ENCODE measurements at regions not wholly inside any gene's neighbourhood (a gene's known extent, or its start where the extent isn't known, plus 50 kb on each side); places are given as distances from the start of the nearest gene placed in this dataset.

DNA sequence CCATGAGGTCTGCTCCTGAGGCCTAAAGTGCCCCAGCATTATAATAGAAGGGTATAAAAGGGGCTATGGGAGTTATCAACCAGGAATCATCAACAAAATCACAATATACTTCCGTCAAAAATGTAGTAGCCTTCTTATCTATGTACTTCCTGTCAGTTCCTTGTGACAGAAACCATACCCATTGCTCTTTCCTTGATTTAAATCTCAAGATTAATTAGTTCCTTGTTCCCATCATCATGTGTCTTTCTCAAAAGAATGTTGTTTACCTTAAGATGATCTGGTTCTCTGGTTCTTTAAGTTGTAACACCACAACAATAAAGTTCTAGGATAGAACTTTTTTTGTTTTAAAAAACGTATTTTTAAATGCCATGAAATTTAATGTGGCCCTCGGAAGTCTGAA is 833.3 kb downstream of the LTN1 start:
- ChIA-PET POLR2A (no interaction called here), CTCF (no interaction called here)
- TF ChIP-seq, protein P1, sequence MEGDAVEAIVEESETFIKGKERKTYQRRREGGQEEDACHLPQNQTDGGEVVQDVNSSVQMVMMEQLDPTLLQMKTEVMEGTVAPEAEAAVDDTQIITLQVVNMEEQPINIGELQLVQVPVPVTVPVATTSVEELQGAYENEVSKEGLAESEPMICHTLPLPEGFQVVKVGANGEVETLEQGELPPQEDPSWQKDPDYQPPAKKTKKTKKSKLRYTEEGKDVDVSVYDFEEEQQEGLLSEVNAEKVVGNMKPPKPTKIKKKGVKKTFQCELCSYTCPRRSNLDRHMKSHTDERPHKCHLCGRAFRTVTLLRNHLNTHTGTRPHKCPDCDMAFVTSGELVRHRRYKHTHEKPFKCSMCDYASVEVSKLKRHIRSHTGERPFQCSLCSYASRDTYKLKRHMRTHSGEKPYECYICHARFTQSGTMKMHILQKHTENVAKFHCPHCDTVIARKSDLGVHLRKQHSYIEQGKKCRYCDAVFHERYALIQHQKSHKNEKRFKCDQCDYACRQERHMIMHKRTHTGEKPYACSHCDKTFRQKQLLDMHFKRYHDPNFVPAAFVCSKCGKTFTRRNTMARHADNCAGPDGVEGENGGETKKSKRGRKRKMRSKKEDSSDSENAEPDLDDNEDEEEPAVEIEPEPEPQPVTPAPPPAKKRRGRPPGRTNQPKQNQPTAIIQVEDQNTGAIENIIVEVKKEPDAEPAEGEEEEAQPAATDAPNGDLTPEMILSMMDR (IDR thresholded peaks at IDR 0.05; ENCODE audit: control extremely low read depth, extremely low read depth, low read depth, missing control alignments), result no peak
- no peak for DNase-seq (ENCODE audit: extremely low spot score)

DNA sequence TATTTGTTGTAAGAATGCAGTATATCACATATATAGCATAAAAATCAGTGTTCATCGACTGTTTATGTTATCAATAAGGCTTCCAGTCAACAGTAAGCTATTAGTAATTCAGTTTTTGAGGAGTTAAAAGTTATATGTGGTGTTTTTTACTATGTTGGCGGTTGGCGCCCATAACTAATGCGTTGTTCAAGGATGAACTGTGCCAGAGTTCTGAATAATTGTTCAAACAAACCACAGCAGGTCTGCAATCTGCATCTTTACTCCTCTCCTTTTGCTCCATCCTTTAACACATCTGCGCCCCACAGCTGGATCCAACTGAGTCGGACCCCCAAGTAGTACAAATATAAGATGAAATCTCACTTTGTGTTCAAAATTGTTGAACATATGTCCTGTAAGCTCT is 836.1 kb downstream of the LTN1 start:
- TF ChIP-seq, protein P1 (IDR thresholded peaks at IDR 0.05; ENCODE audit: control extremely low read depth, extremely low read depth, low read depth, missing control alignments), result no peak
- POLR2A ChIA-PET, result no interaction called here
- no peak for DNase-seq (ENCODE audit: extremely low spot score)
- CTCF ChIA-PET, result no interaction called here

DNA sequence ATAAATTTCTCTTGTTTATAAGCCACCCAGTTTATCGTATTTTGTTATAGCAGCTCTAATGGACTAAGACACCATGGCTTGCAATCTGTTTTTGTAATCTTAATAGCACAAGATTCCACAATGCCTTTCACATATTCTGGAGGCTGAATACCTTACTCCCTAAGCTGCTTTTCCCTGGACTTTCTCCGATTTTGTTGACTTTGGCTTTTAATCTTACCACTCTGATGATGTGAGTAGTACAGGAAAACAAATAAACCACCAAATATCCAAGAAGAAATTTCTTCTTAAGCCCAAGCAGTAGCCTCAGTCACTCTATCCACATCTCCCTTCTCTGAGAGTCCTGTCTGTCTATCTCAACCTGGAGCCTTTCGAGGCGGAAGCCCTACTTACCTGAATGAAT is 838.6 kb downstream of the LTN1 start:
- TF ChIP-seq, protein P1 (IDR thresholded peaks at IDR 0.05; ENCODE audit: control extremely low read depth, extremely low read depth, low read depth, missing control alignments), result no peak
- ChIA-PET POLR2A (no interaction called here), CTCF (no interaction called here)
- DNase-seq (ENCODE audit: extremely low spot score), result no peak

DNA sequence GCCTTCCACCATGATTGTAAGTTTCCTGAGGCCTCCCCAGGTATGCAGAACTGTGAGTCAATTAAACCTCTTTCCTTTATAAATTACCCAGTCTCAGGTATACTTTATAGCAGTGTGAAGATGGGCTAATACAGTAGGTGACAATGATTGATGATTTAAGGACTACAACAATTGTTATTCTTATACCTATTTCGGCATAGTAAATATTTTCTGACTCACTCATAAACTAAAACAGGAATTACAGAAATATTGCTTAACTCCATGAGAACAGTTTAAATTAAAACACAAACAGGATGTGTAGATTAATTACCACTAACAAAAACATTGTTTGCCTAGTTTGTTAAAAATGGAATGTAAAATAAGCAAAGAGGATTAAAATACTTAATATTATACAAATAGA is 839.9 kb downstream of the LTN1 start:
- TF ChIP-seq, protein P1 (IDR thresholded peaks at IDR 0.05; ENCODE audit: control extremely low read depth, extremely low read depth, low read depth, missing control alignments), result no peak
- no peak for DNase-seq (ENCODE audit: extremely low spot score)
- ChIA-PET POLR2A (no interaction called here), CTCF (no interaction called here)

DNA sequence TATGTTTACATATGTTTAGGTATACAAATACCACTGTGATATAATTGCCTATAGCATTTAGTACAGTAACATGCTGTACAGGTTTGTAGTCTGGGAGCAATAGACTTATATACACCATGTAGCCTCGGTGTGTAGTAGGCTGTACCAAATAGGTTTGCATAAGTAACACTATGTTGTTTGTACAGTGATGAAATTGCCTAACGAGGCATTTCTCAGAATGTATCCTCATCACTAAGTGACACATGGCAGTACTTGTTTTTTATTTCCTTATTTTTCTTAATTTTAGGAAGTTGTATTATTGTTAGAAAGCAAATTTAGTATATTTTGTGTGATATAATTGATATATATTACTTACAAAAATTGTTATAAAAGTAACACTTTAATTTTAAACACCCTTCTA is 840.9 kb downstream of the LTN1 start:
- ChIA-PET POLR2A (no interaction called here), CTCF (no interaction called here)
- no peak for DNase-seq (ENCODE audit: extremely low spot score)
- TF ChIP-seq, protein P1 (IDR thresholded peaks at IDR 0.05; ENCODE audit: control extremely low read depth, extremely low read depth, low read depth, missing control alignments), result no peak

DNA sequence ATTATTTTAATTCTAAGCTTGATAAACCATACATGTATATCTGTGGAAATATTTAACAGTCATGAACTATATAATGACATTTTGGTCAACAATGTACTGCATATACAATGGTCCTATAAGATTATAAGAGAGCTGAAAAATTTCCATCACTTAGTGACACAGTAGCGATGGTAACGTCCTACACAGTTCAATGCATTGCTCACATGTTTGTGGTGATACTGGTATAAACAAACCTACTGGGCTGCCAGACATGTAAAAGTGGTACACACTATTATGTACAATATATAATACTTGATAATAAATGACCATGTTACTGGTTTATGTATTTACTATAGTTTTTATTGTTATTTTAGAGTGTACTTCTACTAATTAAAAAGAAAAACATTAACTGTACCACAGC is 841.9 kb downstream of the LTN1 start:
- CTCF ChIA-PET, result no interaction called here
- TF ChIP-seq, protein P1 (IDR thresholded peaks at IDR 0.05; ENCODE audit: control extremely low read depth, extremely low read depth, low read depth, missing control alignments), result no peak
- no peak for DNase-seq (ENCODE audit: extremely low spot score)
- POLR2A ChIA-PET, result no interaction called here

DNA sequence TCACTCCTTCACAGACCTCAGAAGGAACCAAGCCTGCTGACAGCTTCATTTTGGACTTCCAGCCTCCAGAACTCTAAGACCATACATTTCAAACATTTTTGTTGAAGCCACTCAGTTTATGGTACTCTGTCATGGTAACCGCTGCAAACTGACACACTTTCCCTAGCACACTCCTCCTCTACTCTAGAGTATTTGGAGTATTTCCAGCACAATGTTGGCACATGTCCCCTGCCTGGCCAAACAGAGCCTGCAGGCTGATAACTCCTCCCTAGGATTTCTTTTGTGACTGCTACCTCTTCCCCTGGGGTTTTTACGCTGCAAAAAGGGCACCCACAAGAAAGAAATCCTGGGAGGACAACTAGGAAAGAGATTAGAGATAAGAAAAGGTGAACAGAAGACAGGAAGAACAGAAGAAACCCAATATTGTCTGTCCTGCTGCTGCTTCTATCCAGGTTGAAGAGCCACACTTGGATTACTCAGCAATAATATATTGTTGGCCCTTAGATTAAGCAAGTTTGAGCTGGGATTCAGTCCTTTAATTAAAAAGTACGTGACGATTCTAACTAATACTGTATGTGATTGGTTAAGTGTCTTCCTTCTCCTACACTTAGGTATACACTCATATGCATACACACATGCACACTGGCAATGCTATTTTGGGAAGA is 844.1 kb downstream of the LTN1 start:
- CTCF ChIA-PET, result no interaction called here
- TF ChIP-seq, protein P1 (IDR thresholded peaks at IDR 0.05; ENCODE audit: control extremely low read depth, extremely low read depth, low read depth, missing control alignments), result no peak
- no peak for DNase-seq (ENCODE audit: extremely low spot score)
- POLR2A ChIA-PET, result no interaction called here
